Prostate gland (tissue), 2 donors: ENCODE measurements at regions not wholly inside any gene's neighbourhood (a gene's known extent, or its start where the extent isn't known, plus 50 kb on each side); places are given as distances from the start of the nearest gene placed in this dataset.

Experiments used
- POLR2AphosphoS5 ChIP-seq: sonication (generic); formaldehyde crosslinking; IDR thresholded peaks from one replicate; pipeline ENCODE4 v1.6.1; 2017; ENCODE audit warnings: antibody characterized with exemption
- TF ChIP-seq, protein P1 (sequence below), 4 experiments: fragments of 200-600 bp in 2 of 4; fragments of 450-650 bp in 2 of 4; sonication (generic) in 2 of 4; IDR thresholded peaks; 1 replicate in 3 of 4; 2 replicates in 1 of 4; pipeline ENCODE4 v1.5.1; 2016 to 2019; ENCODE audit warnings: antibody characterized with exemption in 4 of 4, mild to moderate bottlenecking in 2 of 4, moderate library complexity in 2 of 4

DNA sequence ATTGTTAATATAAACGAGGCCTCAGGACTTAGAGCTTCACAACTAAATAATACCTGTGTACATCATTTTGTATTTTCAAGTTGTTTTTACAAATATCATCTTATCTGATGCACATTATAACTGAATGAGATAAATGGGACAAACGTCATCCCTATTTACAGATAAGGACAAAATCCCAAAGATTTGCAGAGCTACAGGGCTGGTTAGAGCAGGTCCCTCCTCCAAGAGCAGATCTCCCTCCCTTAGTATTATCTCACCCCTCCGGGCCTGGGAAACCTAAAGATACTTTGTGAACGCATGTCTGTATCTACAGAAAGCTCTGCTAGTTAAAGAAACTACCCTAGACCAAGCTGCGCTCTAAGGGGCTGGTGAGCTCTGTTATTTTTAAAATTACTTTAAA lies 130.4 kb upstream of the PROKR2 start:
- TF ChIP-seq, protein P1, sequence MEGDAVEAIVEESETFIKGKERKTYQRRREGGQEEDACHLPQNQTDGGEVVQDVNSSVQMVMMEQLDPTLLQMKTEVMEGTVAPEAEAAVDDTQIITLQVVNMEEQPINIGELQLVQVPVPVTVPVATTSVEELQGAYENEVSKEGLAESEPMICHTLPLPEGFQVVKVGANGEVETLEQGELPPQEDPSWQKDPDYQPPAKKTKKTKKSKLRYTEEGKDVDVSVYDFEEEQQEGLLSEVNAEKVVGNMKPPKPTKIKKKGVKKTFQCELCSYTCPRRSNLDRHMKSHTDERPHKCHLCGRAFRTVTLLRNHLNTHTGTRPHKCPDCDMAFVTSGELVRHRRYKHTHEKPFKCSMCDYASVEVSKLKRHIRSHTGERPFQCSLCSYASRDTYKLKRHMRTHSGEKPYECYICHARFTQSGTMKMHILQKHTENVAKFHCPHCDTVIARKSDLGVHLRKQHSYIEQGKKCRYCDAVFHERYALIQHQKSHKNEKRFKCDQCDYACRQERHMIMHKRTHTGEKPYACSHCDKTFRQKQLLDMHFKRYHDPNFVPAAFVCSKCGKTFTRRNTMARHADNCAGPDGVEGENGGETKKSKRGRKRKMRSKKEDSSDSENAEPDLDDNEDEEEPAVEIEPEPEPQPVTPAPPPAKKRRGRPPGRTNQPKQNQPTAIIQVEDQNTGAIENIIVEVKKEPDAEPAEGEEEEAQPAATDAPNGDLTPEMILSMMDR (IDR thresholded peaks at IDR 0.05): no peak
- no peak for TF ChIP-seq POLR2AphosphoS5
